GM12878 (cell line): ENCODE measurements at regions not wholly inside any gene's neighbourhood (a gene's known extent, or its start where the extent isn't known, plus 50 kb on each side); places are given as distances from the start of the nearest gene placed in this dataset.

ENCODE experiments used
- ATAC-seq: fragments of 200-7000 bp; cut with Tn5 transposase; 3 replicates; pipeline ENCODE4 v1.9.1; 2020; ENCODE audit warnings: mild to moderate bottlenecking, moderate library complexity
- BruUV-seq: library from RNA; stranded (reverse); fragments of 400-500 nt; replicated peaks from 2 replicates; lab custom pipeline; 2021; lab: Mats Ljungman, UMichigan
- CTCF ChIA-PET: fragments of 300-600 bp; sonication (Branson Sonifier 250); formaldehyde crosslinking; extraction: SDS; loops from one replicate; lab custom pipeline; 2021; ENCODE audit warnings: inconsistent platforms; lab: Yijun Ruan, JAX
- POLR2A ChIA-PET: fragments of 350-600 bp; formaldehyde crosslinking; extraction: SDS; loops from one replicate; lab custom pipeline; 2021; ENCODE audit warnings: inconsistent platforms; lab: Charles Lee
- RAD21 ChIA-PET: fragments of 300-600 bp; sonication (Branson Sonifier 250); formaldehyde crosslinking; loops from one replicate; lab custom pipeline; 2023; ENCODE audit warnings: antibody characterized with exemption; ENCODE audit not compliant: unreplicated experiment; lab: Charles Lee
- SMC1A ChIA-PET: fragments of 300-600 bp; sonication (Branson Sonifier 250); formaldehyde crosslinking; loops from one replicate; lab custom pipeline; 2023; ENCODE audit not compliant: unreplicated experiment, uncharacterized antibody; lab: Charles Lee
- DNase-seq: peaks from one replicate; pipeline ENCODE4 v3.0.0-alpha.2; 2011; ENCODE audit warnings: low read depth, low spot score
- FAIRE-seq: peaks from 3 replicates; lab custom pipeline; 2011; peaks lifted over from hg19 to GRCh38; lab: Jason Lieb, UNC
- H2AFZ ChIP-seq: 2 replicates; pipeline ENCODE4 v1.6.0; 2011; ENCODE audit warnings: low read depth, low read length, control low read depth; ENCODE audit not compliant: control insufficient read depth
- H3K27ac ChIP-seq: 2 replicates; pipeline ENCODE4 v1.5.1; 2011; ENCODE audit warnings: control low read depth; ENCODE audit not compliant: control insufficient read depth, insufficient read depth
- H3K27me3 ChIP-seq, 2 experiments: replicated peaks in 1 of 2; 2 replicates each; pipeline versions ENCODE4 v1.6.0 to v1.6.1; 2011; ENCODE audit warnings: low read length in 1 of 2; ENCODE audit not compliant: control insufficient read depth in 2 of 2, insufficient read depth in 2 of 2
- H3K36me3 ChIP-seq, 2 experiments: 2 replicates each; pipeline ENCODE4 v1.5.1; 2011; ENCODE audit warnings: low read length in 1 of 2; ENCODE audit not compliant: control insufficient read depth in 2 of 2, insufficient read depth in 2 of 2
- H3K4me1 ChIP-seq: 2 replicates; pipeline ENCODE4 v1.6.1; 2011; ENCODE audit warnings: mild to moderate bottlenecking, low read length, moderate library complexity, mixed read lengths; ENCODE audit not compliant: control insufficient read depth, insufficient read depth
- H3K4me2 ChIP-seq: 2 replicates; pipeline ENCODE4 v1.6.0; 2011; ENCODE audit warnings: control low read depth; ENCODE audit not compliant: control insufficient read depth, insufficient read depth
- H3K4me3 ChIP-seq: fragments of 200-600 bp; sonication (generic); 2 replicates; pipeline ENCODE4 v1.5.1; 2016
- H3K79me2 ChIP-seq: 2 replicates; pipeline ENCODE4 v1.6.0; 2011; ENCODE audit warnings: low read length; ENCODE audit not compliant: control insufficient read depth, insufficient read depth
- H3K9ac ChIP-seq: 2 replicates; pipeline ENCODE4 v1.8.0; 2011; ENCODE audit warnings: low read length, control low read depth, mixed read lengths; ENCODE audit not compliant: control insufficient read depth, insufficient read depth
- H3K9me3 ChIP-seq: replicated peaks from 3 replicates; pipeline ENCODE4 v1.5.1; 2011; ENCODE audit warnings: mild to moderate bottlenecking, low read length; ENCODE audit not compliant: control insufficient read depth, insufficient read depth
- H4K20me1 ChIP-seq: 2 replicates; pipeline ENCODE4 v1.6.0; 2011; ENCODE audit not compliant: control insufficient read depth, insufficient read depth
- CREM ChIP-seq: IDR thresholded peaks from 2 replicates; pipeline ENCODE4 v1.6.1; 2014; ENCODE audit warnings: antibody characterized with exemption, low read depth
- ETV6 ChIP-seq, 2 experiments: fragments of 450-650 bp in 1 of 2; IDR thresholded peaks in 1 of 2; conservative IDR thresholded peaks in 1 of 2; 2 replicates each; pipeline ENCODE4 v1.6.1; 2014; ENCODE audit warnings: antibody characterized with exemption in 1 of 2, borderline replicate concordance in 1 of 2, low read depth in 1 of 2, mild to moderate bottlenecking in 1 of 2, moderate library complexity in 1 of 2
- NRF1 ChIP-seq: conservative IDR thresholded peaks from 2 replicates; pipeline ENCODE4 v1.6.1; 2011; ENCODE audit warnings: mild to moderate bottlenecking, low read depth, low read length, improper control_type of control experiment
- RCOR1 ChIP-seq: conservative IDR thresholded peaks from 2 replicates; pipeline ENCODE4 v1.6.1; 2012; ENCODE audit warnings: low read depth, low read length, improper control_type of control experiment
- SP1 ChIP-seq: IDR thresholded peaks from one replicate; pipeline ENCODE4 v1.6.1; 2011; ENCODE audit warnings: low read depth, low read length
- TARDBP ChIP-seq: IDR thresholded peaks from 2 replicates; pipeline ENCODE4 v1.6.1; 2016; ENCODE audit warnings: borderline replicate concordance
- WGBS: methylation state at CpG from one replicate; pipeline ENCODE4 v1.1.6; 2016; ENCODE audit warnings: low lambda C conversion rate; ENCODE audit not compliant: insufficient replicate concordance, insufficient coverage; ENCODE audit errors: missing lambda C conversion rate; 5-methylcytosine and 5-hydroxymethylcytosine counted together
- in situ Hi-C: fragments of 300-500 bp; cut with MboI; formaldehyde crosslinking; loops from 9 replicates; pipeline ENCODE4 v1.14.3; 2018; ENCODE audit warnings: mixed read lengths
- intact Hi-C: fragments of 100-400 bp; cut with micrococcal nuclease; formaldehyde crosslinking; loops from one replicate; pipeline ENCODE4 v1.14.2; 2022; ENCODE audit not compliant: unreplicated experiment
- TF ChIP-seq, protein P1 (sequence below): fragments of 450-650 bp; IDR thresholded peaks from 2 replicates; pipeline ENCODE4 v1.6.1; 2014; ENCODE audit warnings: mild to moderate bottlenecking
- TF ChIP-seq, protein P2 (sequence below): fragments of 450-650 bp; IDR thresholded peaks from 2 replicates; pipeline ENCODE4 v1.6.1; 2017; ENCODE audit warnings: mild to moderate bottlenecking
- TF ChIP-seq, protein P3 (sequence below): fragments of 450-650 bp; IDR thresholded peaks from 2 replicates; pipeline ENCODE4 v1.6.1; 2016; ENCODE audit warnings: mild to moderate bottlenecking
- TF ChIP-seq, protein P4 (sequence below): fragments of 450-650 bp; formaldehyde crosslinking; IDR thresholded peaks from 2 replicates; pipeline ENCODE4 v1.4.0; 2022; ENCODE audit warnings: mild to moderate bottlenecking, moderate library complexity

DNA sequence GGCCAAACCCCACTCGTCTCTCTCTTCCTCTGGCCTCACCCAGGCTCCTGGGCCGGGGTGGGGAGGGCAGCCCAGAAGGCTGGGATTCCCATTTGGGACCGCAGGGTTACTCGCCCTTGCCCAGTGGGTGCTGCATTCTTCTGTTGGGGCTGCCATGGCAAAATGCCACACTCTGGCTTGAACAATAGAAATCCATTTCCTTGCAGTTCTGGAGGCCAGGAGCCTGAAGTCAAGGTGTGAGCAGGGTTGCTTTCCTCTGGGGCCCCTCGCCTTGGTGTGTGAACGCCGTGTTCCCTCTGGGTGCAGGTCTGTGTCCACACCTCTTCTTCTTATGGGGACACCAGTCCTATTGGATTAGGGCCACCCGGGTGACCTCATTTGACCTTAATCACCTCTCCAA, 105.8 kb upstream of the GSE1 start:
- no TSS peak for BruUV-seq
- FAIRE-seq (no peak), ATAC-seq (no peak), DNase-seq (no peak)
- POLR2A ChIA-PET, result no interaction called here
- Histone ChIP-seq H3K79me2 (no peaks in the 10 kb centered on the region), H4K20me1 (no peaks in the 10 kb centered on the region), H2AFZ (no peak overlapping the region), H3K9me3 (no peaks in the 10 kb centered on the region), H3K36me3 (no peaks in the 10 kb centered on the region), H3K4me2 (no peak overlapping the region), H3K4me1 (no peaks in the 10 kb centered on the region), H3K9ac (no peak overlapping the region), H3K27ac (no peak overlapping the region), H3K27me3 (no peaks in the 10 kb centered on the region; a peak in 1 of 4 replicates), H3K4me3 (no peak overlapping the region)
- in situ Hi-C loops, result no loop called here
- RAD21 ChIA-PET, result no interaction called here
- intact Hi-C loops, result no loop called here
- TF ChIP-seq RCOR1 (no peak), NRF1 (no peak), ETV6 (conservative IDR thresholded peaks at IDR 0.05 in 1 of 2, IDR thresholded peaks at IDR 0.05 in 1 of 2; ENCODE audit: borderline replicate concordance in 1 of 2, low read depth in 1 of 2) (no peak), TARDBP (no peak), SP1 (no peak), CREM (no peak)
- TF ChIP-seq, protein P1, sequence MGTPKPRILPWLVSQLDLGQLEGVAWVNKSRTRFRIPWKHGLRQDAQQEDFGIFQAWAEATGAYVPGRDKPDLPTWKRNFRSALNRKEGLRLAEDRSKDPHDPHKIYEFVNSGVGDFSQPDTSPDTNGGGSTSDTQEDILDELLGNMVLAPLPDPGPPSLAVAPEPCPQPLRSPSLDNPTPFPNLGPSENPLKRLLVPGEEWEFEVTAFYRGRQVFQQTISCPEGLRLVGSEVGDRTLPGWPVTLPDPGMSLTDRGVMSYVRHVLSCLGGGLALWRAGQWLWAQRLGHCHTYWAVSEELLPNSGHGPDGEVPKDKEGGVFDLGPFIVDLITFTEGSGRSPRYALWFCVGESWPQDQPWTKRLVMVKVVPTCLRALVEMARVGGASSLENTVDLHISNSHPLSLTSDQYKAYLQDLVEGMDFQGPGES, result no peak
- TF ChIP-seq, protein P2, sequence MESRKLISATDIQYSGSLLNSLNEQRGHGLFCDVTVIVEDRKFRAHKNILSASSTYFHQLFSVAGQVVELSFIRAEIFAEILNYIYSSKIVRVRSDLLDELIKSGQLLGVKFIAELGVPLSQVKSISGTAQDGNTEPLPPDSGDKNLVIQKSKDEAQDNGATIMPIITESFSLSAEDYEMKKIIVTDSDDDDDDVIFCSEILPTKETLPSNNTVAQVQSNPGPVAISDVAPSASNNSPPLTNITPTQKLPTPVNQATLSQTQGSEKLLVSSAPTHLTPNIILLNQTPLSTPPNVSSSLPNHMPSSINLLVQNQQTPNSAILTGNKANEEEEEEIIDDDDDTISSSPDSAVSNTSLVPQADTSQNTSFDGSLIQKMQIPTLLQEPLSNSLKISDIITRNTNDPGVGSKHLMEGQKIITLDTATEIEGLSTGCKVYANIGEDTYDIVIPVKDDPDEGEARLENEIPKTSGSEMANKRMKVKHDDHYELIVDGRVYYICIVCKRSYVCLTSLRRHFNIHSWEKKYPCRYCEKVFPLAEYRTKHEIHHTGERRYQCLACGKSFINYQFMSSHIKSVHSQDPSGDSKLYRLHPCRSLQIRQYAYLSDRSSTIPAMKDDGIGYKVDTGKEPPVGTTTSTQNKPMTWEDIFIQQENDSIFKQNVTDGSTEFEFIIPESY, result no peak
- TF ChIP-seq, protein P3, sequence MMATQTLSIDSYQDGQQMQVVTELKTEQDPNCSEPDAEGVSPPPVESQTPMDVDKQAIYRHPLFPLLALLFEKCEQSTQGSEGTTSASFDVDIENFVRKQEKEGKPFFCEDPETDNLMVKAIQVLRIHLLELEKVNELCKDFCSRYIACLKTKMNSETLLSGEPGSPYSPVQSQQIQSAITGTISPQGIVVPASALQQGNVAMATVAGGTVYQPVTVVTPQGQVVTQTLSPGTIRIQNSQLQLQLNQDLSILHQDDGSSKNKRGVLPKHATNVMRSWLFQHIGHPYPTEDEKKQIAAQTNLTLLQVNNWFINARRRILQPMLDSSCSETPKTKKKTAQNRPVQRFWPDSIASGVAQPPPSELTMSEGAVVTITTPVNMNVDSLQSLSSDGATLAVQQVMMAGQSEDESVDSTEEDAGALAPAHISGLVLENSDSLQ, result no peak
- TF ChIP-seq, protein P4, sequence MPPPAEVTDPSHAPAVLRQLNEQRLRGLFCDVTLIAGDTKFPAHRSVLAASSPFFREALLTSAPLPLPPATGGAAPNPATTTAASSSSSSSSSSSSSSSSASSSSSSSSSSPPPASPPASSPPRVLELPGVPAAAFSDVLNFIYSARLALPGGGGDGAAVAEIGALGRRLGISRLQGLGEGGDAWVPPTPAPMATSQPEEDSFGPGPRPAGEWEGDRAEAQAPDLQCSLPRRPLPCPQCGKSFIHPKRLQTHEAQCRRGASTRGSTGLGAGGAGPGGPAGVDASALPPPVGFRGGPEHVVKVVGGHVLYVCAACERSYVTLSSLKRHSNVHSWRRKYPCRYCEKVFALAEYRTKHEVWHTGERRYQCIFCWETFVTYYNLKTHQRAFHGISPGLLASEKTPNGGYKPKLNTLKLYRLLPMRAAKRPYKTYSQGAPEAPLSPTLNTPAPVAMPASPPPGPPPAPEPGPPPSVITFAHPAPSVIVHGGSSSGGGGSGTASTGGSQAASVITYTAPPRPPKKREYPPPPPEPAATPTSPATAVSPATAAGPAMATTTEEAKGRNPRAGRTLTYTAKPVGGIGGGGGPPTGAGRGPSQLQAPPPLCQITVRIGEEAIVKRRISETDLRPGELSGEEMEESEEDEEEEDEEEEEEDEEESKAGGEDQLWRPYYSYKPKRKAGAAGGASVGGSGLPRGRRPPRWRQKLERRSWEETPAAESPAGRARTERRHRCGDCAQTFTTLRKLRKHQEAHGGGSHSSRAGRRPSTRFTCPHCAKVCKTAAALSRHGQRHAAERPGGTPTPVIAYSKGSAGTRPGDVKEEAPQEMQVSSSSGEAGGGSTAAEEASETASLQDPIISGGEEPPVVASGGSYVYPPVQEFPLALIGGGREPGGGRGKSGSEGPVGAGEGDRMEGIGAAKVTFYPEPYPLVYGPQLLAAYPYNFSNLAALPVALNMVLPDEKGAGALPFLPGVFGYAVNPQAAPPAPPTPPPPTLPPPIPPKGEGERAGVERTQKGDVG (CRISPR knock-in tag), result no peak
- SMC1A ChIA-PET, result no interaction called here
- CTCF ChIA-PET, result interaction anchor here (0.7 kb wide), 1 partner anchor 57 kb away, joined by 3 read pairs; no protein-coding TSS in a partner anchor
- 49% methylated on average over 8 of the region's 8 CpGs for WGBS
